ENCODE measurements at regions not wholly inside any gene's neighbourhood (a gene's known extent, or its start where the extent isn't known, plus 50 kb on each side); places are given as distances from the start of the nearest gene placed in this dataset.
"Not testable (repeated sequence)": the region's sequence is repeated elsewhere in the genome, so short reads cannot be mapped to it uniquely, and the experiment has no call there.

DNA sequence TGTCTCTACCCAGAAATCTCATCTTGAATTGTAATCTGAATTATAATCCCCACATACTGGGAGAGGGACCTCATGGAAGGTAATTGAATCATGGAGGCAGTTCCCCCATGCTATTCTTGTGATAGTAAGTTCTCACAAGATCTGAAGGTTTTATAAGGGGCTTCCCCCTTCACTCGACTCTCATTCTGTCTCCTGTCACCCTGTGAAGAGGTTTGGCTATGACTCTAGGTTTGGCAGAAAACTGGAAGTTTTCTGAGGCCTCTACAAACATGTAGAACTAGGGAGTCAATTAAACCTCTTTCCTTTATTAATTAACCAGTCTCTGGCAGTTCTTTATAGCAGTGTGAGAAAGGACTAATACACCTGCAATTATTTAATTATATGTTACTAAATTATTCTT, 125.2 kb upstream of the TGFBR2 start:
- no peak overlapping the region for H3K9ac ChIP-seq (ENCODE audit: low read length)
- H4K8ac ChIP-seq (ENCODE audit: low read depth, low read length), result no peak overlapping the region
- H3K79me1 ChIP-seq (ENCODE audit: low read length), result no peaks in the 10 kb centered on the region
- H3K36me3 ChIP-seq (ENCODE audit: control insufficient read depth, insufficient read depth, low read length), result no peaks in the 10 kb centered on the region
- H2AK5ac ChIP-seq (ENCODE audit: low read length), result no peak overlapping the region
- H4K5ac ChIP-seq (ENCODE audit: low read length), result no peak overlapping the region
- no peak overlapping the region for H3K4ac ChIP-seq (ENCODE audit: low read depth, low read length)
- H3K18ac ChIP-seq (ENCODE audit: low read length), result no peak overlapping the region
- no peaks in the 10 kb centered on the region for H3K27me3 ChIP-seq (ENCODE audit: insufficient read depth, low read length, poor library complexity)
- no peak overlapping the region for H2BK5ac ChIP-seq (ENCODE audit: low read length)
- H3K23ac ChIP-seq (ENCODE audit: low read length), result no peak overlapping the region
- no peaks in the 10 kb centered on the region for H3K4me1 ChIP-seq (ENCODE audit: control insufficient read depth, low read depth, low read length)
- H3K4me3 ChIP-seq (ENCODE audit: low read length), result no peak overlapping the region
- no peak overlapping the region for H3K4me2 ChIP-seq (ENCODE audit: low read length)
- no CpG with 5 or more reads among the region's 1 CpG for WGBS (ENCODE audit: extremely low coverage, insufficient coverage, low lambda C conversion rate)
- no peak overlapping the region for H3K27ac ChIP-seq (ENCODE audit: low read depth, low read length)
- H3K56ac ChIP-seq (ENCODE audit: low read length), result no peak overlapping the region
- H3K79me2 ChIP-seq (ENCODE audit: control insufficient read depth, insufficient read depth, low read length), result no peaks in the 10 kb centered on the region
- H2BK120ac ChIP-seq (ENCODE audit: low read depth, low read length), result no peak overlapping the region
- DNase-seq, result no peak
- H2BK15ac ChIP-seq (replicated peaks; ENCODE audit: low read depth), result no peak overlapping the region

GRCh38 chr3:30484229-30484628, 122.2 kb upstream of the TGFBR2 start:
- H2BK15ac ChIP-seq (replicated peaks; ENCODE audit: low read depth); H2BK120ac ChIP-seq (ENCODE audit: low read depth, low read length); DNase-seq; H3K79me2 ChIP-seq (ENCODE audit: control insufficient read depth, insufficient read depth, low read length); H3K56ac ChIP-seq (ENCODE audit: low read length); H4K5ac ChIP-seq (ENCODE audit: low read length); H3K36me3 ChIP-seq (ENCODE audit: control insufficient read depth, insufficient read depth, low read length); H3K4me3 ChIP-seq (ENCODE audit: low read length); H3K23ac ChIP-seq (ENCODE audit: low read length); H3K27ac ChIP-seq (ENCODE audit: low read depth, low read length); H3K4me1 ChIP-seq (ENCODE audit: control insufficient read depth, low read depth, low read length); H3K4me2 ChIP-seq (ENCODE audit: low read length); H3K9ac ChIP-seq (ENCODE audit: low read length); H3K79me1 ChIP-seq (ENCODE audit: low read length); H2AK5ac ChIP-seq (ENCODE audit: low read length); H4K8ac ChIP-seq (ENCODE audit: low read depth, low read length); H3K4ac ChIP-seq (ENCODE audit: low read depth, low read length); H3K18ac ChIP-seq (ENCODE audit: low read length); H2BK5ac ChIP-seq (ENCODE audit: low read length); H3K27me3 ChIP-seq (ENCODE audit: insufficient read depth, low read length, poor library complexity): not testable (repeated sequence)
- WGBS (ENCODE audit: extremely low coverage, insufficient coverage, low lambda C conversion rate), result no CpG with 5 or more reads among the region's 3 CpGs

DNA sequence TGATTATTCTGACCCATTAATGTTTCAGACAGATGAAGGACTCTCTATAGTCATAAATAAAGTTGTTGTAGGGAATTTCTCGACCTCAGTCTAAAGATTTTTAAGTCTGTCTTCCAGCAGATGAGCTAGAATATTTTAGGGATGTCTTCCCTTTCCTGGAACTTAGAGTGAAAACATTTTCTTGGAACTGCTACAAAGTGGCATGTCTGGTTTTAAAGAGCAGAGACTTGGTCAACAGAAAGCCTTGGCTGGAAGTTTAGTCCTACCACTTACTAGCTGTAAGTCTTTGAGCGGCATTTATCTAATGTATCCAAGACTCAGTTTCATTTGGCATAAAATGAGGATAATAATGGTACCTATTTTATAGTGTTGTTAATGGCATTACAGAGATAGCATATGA, 120.0 kb upstream of the TGFBR2 start:
- no peak overlapping the region for H2BK15ac ChIP-seq (replicated peaks; ENCODE audit: low read depth)
- no peak overlapping the region for H3K4me3 ChIP-seq (ENCODE audit: low read length)
- H4K8ac ChIP-seq (ENCODE audit: low read depth, low read length), result no peak overlapping the region
- H3K9ac ChIP-seq (ENCODE audit: low read length), result no peak overlapping the region
- no peaks in the 10 kb centered on the region for H3K79me1 ChIP-seq (ENCODE audit: low read length)
- no CpG with 5 or more reads among the region's 2 CpGs for WGBS (ENCODE audit: extremely low coverage, insufficient coverage, low lambda C conversion rate)
- no peak overlapping the region for H3K23ac ChIP-seq (ENCODE audit: low read length)
- no peak overlapping the region for H3K4me2 ChIP-seq (ENCODE audit: low read length)
- H3K27me3 ChIP-seq (ENCODE audit: insufficient read depth, low read length, poor library complexity), result no peaks in the 10 kb centered on the region
- H3K18ac ChIP-seq (ENCODE audit: low read length), result no peak overlapping the region
- no peak overlapping the region for H3K27ac ChIP-seq (ENCODE audit: low read depth, low read length)
- no peaks in the 10 kb centered on the region for H3K4me1 ChIP-seq (ENCODE audit: control insufficient read depth, low read depth, low read length)
- H2AK5ac ChIP-seq (ENCODE audit: low read length), result no peak overlapping the region
- no peaks in the 10 kb centered on the region for H3K79me2 ChIP-seq (ENCODE audit: control insufficient read depth, insufficient read depth, low read length)
- no peak overlapping the region for H4K5ac ChIP-seq (ENCODE audit: low read length)
- H3K56ac ChIP-seq (ENCODE audit: low read length), result no peak overlapping the region
- no peak for DNase-seq
- H3K4ac ChIP-seq (ENCODE audit: low read depth, low read length), result no peak overlapping the region
- H2BK120ac ChIP-seq (ENCODE audit: low read depth, low read length), result no peak overlapping the region
- no peak overlapping the region for H2BK5ac ChIP-seq (ENCODE audit: low read length)
- H3K36me3 ChIP-seq (ENCODE audit: control insufficient read depth, insufficient read depth, low read length), result no peaks in the 10 kb centered on the region

GRCh38 chr3:30488070-30488756, 118.2 kb upstream of the TGFBR2 start:
- no CpG with 5 or more reads among the region's 4 CpGs for whole genome bisulfite sequencing (ENCODE audit: extremely low coverage, insufficient coverage, low lambda C conversion rate)
- no peak for DNase-seq

DNA sequence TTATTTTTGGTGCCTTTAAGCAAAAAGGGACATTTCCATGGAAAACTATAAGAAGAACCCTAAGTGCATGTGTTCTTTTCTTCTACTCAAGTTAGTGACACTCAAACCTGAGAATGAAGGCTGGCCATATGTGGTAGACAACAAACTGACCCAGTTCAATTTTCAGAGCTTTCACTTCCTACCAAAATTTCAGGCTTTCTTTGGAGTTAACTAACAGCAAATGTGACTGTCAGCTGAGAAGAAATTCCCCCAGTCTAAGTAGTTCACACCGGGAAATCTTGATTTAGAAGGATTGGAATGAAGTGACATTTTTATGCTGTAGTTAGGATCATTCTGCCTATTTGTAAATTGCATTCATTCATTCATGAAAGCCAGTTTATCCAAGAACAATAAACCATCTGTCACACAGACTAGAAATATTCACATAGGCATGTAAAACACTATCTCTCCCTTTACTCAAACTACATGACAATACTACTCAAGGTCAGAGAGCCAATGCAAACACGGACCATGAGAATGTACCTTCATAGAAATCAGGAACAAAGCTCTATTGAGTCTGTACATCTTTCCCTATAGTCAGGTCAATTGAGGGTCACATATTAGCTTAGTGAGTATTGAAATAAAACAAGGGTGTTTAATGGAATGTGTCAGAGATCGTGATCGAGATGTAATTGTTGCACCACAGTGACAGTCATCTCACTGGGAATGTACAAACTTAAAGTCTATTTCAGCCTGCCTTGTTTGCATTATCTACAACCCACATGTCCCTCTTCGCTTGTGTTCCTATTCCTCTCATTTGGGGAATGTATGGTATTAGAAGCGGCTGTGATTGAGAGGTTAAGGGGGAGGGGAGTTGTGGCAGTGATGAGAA, 113.8 kb upstream of the TGFBR2 start:
- Histone ChIP-seq H3K23ac (ENCODE audit: low read length) (no peak overlapping the region), H3K9ac (ENCODE audit: low read length) (no peak overlapping the region), H4K8ac (ENCODE audit: low read depth, low read length) (no peak overlapping the region), H2AK5ac (ENCODE audit: low read length) (no peak overlapping the region), H2BK120ac (ENCODE audit: low read depth, low read length) (no peak overlapping the region), H3K36me3 (ENCODE audit: control insufficient read depth, insufficient read depth, low read length) (no peaks in the 10 kb centered on the region), H3K4me2 (ENCODE audit: low read length) (no peak overlapping the region), H3K18ac (ENCODE audit: low read length) (no peak overlapping the region), H3K79me1 (ENCODE audit: low read length) (no peaks in the 10 kb centered on the region), H3K79me2 (ENCODE audit: control insufficient read depth, insufficient read depth, low read length) (no peaks in the 10 kb centered on the region), H3K4ac (ENCODE audit: low read depth, low read length) (no peak overlapping the region), H3K56ac (ENCODE audit: low read length) (no peak overlapping the region), H3K4me3 (ENCODE audit: low read length) (no peak overlapping the region), H4K5ac (ENCODE audit: low read length) (no peak overlapping the region), H2BK15ac (replicated peaks; ENCODE audit: low read depth) (no peak overlapping the region), H3K27me3 (ENCODE audit: insufficient read depth, low read length, poor library complexity) (no peaks in the 10 kb centered on the region), H3K27ac (ENCODE audit: low read depth, low read length) (no peak overlapping the region), H2BK5ac (ENCODE audit: low read length) (no peak overlapping the region), H3K4me1 (ENCODE audit: control insufficient read depth, low read depth, low read length) (no peaks in the 10 kb centered on the region)
- no peak for DNase-seq
- WGBS (ENCODE audit: extremely low coverage, insufficient coverage, low lambda C conversion rate), result no CpG with 5 or more reads among the region's 6 CpGs

More at GRCh38 chr3:30488070-30488756, 118.2 kb upstream of the TGFBR2 start:
- Histone ChIP-seq H3K4me3 (ENCODE audit: low read length) (no peak overlapping the region), H3K79me1 (ENCODE audit: low read length) (no peaks in the 10 kb centered on the region), H4K8ac (ENCODE audit: low read depth, low read length) (no peak overlapping the region), H3K56ac (ENCODE audit: low read length) (no peak overlapping the region), H3K4me2 (ENCODE audit: low read length) (no peak overlapping the region), H3K23ac (ENCODE audit: low read length) (no peak overlapping the region), H3K36me3 (ENCODE audit: control insufficient read depth, insufficient read depth, low read length) (no peaks in the 10 kb centered on the region), H3K9ac (ENCODE audit: low read length) (no peak overlapping the region), H2BK5ac (ENCODE audit: low read length) (no peak overlapping the region), H3K18ac (ENCODE audit: low read length) (no peak overlapping the region), H3K27ac (ENCODE audit: low read depth, low read length) (no peak overlapping the region), H4K5ac (ENCODE audit: low read length) (no peak overlapping the region), H3K4me1 (ENCODE audit: control insufficient read depth, low read depth, low read length) (no peaks in the 10 kb centered on the region), H3K79me2 (ENCODE audit: control insufficient read depth, insufficient read depth, low read length) (no peaks in the 10 kb centered on the region), H2AK5ac (ENCODE audit: low read length) (no peak overlapping the region), H2BK15ac (replicated peaks; ENCODE audit: low read depth) (no peak overlapping the region), H3K27me3 (ENCODE audit: insufficient read depth, low read length, poor library complexity) (no peaks in the 10 kb centered on the region), H3K4ac (ENCODE audit: low read depth, low read length) (no peak overlapping the region), H2BK120ac (ENCODE audit: low read depth, low read length) (no peak overlapping the region)

All from mesendoderm (in vitro differentiated cells).